A673 (cell line): ENCODE measurements at regions not wholly inside any gene's neighbourhood (a gene's known extent, or its start where the extent isn't known, plus 50 kb on each side); places are given as distances from the start of the nearest gene placed in this dataset.

Experiments used
- BruUV-seq: library from RNA; stranded (reverse); fragments of 400-500 nt; replicated peaks from 2 replicates; lab custom pipeline; 2021; lab: Mats Ljungman, UMichigan
- CTCF ChIA-PET: fragments of 300-600 bp; sonication (Branson Sonifier 250); formaldehyde crosslinking; loops from one replicate; lab custom pipeline; 2022; ENCODE audit warnings: antibody characterized with exemption; lab: Charles Lee
- POLR2A ChIA-PET: fragments of 300-600 bp; sonication (Branson Sonifier 250); formaldehyde crosslinking; loops from one replicate; lab custom pipeline; 2022; ENCODE audit warnings: antibody characterized with exemption; ENCODE audit not compliant: low non-redundant PET; lab: Charles Lee
- DNase-seq: peaks from one replicate; pipeline ENCODE4 v3.0.0-alpha.2; 2015; ENCODE audit warnings: low spot score
- H3K27ac ChIP-seq: fragments of 200-600 bp; sonication (generic); 2 replicates; pipeline ENCODE4 v1.5.1; 2016; ENCODE audit warnings: mixed run types, low read depth, mild to moderate bottlenecking, mixed read lengths, antibody characterized with exemption, low read length; ENCODE audit not compliant: poor library complexity, severe bottlenecking
- H3K27me3 ChIP-seq: fragments of 200-600 bp; sonication (generic); replicated peaks from 2 replicates; pipeline ENCODE4 v1.6.1; 2017; ENCODE audit warnings: mixed run types, low read depth, mild to moderate bottlenecking, mixed read lengths, antibody characterized with exemption, low read length; ENCODE audit not compliant: insufficient read depth, poor library complexity
- H3K36me3 ChIP-seq: fragments of 200-600 bp; sonication (generic); 2 replicates; pipeline ENCODE4 v1.6.1; 2016; ENCODE audit warnings: mixed run types, mild to moderate bottlenecking, mixed read lengths, antibody characterized with exemption, low read length; ENCODE audit not compliant: insufficient read depth, poor library complexity, severe bottlenecking
- H3K4me1 ChIP-seq: fragments of 200-600 bp; sonication (generic); 2 replicates; pipeline ENCODE4 v1.6.1; 2017; ENCODE audit warnings: mixed run types, mild to moderate bottlenecking, mixed read lengths, antibody characterized with exemption, low read length; ENCODE audit not compliant: insufficient read depth, poor library complexity, severe bottlenecking
- H3K4me3 ChIP-seq: fragments of 200-600 bp; sonication (generic); 2 replicates; pipeline ENCODE4 v1.5.1; 2016; ENCODE audit warnings: low read depth, mixed run types, mild to moderate bottlenecking, mixed read lengths, low read length; ENCODE audit not compliant: poor library complexity, severe bottlenecking
- H3K9me3 ChIP-seq: fragments of 200-600 bp; sonication (generic); 2 replicates; pipeline ENCODE4 v1.6.1; 2016; ENCODE audit warnings: mixed run types, low read depth, mild to moderate bottlenecking, mixed read lengths, antibody characterized with exemption, low read length; ENCODE audit not compliant: poor library complexity, severe bottlenecking
- EZH2 ChIP-seq: fragments of 200-600 bp; sonication (generic); IDR thresholded peaks from 2 replicates; pipeline ENCODE4 v1.6.1; 2017; ENCODE audit warnings: borderline replicate concordance, low read depth, mild to moderate bottlenecking, mixed read lengths, antibody characterized with exemption, low read length; ENCODE audit not compliant: poor library complexity, severe bottlenecking
- intact Hi-C: fragments of 100-400 bp; cut with micrococcal nuclease; formaldehyde crosslinking; loops from one replicate; pipeline ENCODE4 v1.10.0; 2022; ENCODE audit not compliant: unreplicated experiment
- TF ChIP-seq, protein P1 (sequence below): fragments of 300-800, 200-600 bp; sonication (generic); conservative IDR thresholded peaks from 2 replicates; pipeline ENCODE4 v1.5.1; 2017; ENCODE audit warnings: low read depth, mild to moderate bottlenecking, antibody characterized with exemption, low read length, moderate library complexity, mixed read lengths

DNA sequence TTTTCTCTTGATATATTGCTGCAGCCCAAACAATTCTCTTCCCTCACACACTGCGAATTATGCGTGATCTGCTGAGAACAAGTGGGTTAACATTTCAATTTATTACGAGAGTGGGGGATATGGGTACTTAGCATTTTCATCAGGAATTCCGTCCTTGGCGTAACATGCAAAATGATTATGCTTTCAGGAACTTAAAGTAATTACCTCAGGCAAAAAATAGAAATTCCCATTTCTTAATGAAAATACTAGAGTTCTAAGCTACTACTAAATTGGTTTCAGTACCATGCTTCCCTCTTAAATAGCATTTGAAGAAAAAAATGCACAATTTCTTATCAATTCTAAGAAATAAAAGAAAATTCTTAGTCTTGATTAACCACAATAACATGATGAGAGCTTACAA, 213.5 kb downstream of the GPAM start:
- Histone ChIP-seq H3K9me3 (no peaks in the 10 kb centered on the region), H3K4me3 (no peak overlapping the region), H3K36me3 (no peaks in the 10 kb centered on the region), H3K4me1 (no peaks in the 10 kb centered on the region), H3K27me3 (peaks cover 17% of the 10 kb centered on the region), H3K27ac (no peak overlapping the region)
- intact Hi-C loops: no loop called here
- no TSS peak for BruUV-seq
- CTCF ChIA-PET: no interaction called here
- TF ChIP-seq EZH2: no peak
- TF ChIP-seq, protein P1, sequence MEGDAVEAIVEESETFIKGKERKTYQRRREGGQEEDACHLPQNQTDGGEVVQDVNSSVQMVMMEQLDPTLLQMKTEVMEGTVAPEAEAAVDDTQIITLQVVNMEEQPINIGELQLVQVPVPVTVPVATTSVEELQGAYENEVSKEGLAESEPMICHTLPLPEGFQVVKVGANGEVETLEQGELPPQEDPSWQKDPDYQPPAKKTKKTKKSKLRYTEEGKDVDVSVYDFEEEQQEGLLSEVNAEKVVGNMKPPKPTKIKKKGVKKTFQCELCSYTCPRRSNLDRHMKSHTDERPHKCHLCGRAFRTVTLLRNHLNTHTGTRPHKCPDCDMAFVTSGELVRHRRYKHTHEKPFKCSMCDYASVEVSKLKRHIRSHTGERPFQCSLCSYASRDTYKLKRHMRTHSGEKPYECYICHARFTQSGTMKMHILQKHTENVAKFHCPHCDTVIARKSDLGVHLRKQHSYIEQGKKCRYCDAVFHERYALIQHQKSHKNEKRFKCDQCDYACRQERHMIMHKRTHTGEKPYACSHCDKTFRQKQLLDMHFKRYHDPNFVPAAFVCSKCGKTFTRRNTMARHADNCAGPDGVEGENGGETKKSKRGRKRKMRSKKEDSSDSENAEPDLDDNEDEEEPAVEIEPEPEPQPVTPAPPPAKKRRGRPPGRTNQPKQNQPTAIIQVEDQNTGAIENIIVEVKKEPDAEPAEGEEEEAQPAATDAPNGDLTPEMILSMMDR: no peak
- POLR2A ChIA-PET: no interaction called here
- no peak for DNase-seq

DNA sequence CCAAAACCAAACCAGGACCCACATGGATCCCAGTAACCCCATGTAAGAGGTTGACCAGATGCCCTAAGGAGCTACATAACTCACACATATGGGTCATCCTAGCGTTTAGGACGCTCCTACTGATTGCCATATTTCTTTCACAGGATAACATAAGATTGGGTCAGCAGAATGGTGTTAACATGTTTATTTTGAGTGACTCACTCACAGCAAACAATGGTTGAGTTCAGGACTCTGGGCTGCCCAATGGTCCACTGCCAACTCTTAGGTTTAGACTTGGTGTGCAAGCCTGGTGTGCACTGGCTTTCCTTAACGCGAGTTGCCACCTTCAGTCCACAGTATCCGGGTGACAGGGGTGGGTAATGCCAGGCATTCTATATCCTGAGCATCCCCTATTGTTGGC, 211.5 kb downstream of the GPAM start:
- no peak for DNase-seq
- BruUV-seq: no TSS peak
- ChIA-PET CTCF (no interaction called here), POLR2A (no interaction called here)
- Histone ChIP-seq H3K4me3 (no peak overlapping the region), H3K9me3 (no peaks in the 10 kb centered on the region), H3K36me3 (no peaks in the 10 kb centered on the region), H3K27me3 (peaks cover 22% of the 10 kb centered on the region), H3K27ac (no peak overlapping the region), H3K4me1 (no peaks in the 10 kb centered on the region)
- TF ChIP-seq, protein P1: no peak
- no peak for TF ChIP-seq EZH2
- intact Hi-C loops: no loop called here

DNA sequence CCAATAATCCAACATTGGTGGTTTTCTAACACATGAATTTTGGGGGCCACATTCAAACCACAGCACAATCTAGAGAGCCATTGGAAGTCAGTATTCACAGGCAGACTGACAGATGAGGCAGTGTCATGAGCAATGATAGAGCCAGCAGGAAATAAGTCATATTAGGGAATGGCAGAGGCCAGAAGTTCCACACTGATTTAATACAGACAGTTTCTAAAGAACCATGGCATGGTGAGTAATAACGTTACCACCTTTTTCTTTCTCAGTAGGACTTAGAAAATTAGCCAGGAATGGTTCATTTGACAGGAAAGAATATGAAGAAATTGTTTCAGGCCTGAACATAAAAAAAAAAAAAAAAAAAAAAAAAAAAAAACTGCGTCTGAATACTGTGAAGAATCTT, 210.3 kb downstream of the GPAM start:
- DNase-seq: no peak
- Histone ChIP-seq H3K4me1 (no peaks in the 10 kb centered on the region), H3K9me3 (no peaks in the 10 kb centered on the region), H3K27ac (no peak overlapping the region), H3K4me3 (no peak overlapping the region), H3K36me3 (no peaks in the 10 kb centered on the region), H3K27me3 (peaks cover 29% of the 10 kb centered on the region)
- POLR2A ChIA-PET: no interaction called here
- intact Hi-C loops: no loop called here
- no TSS peak for BruUV-seq
- CTCF ChIA-PET: no interaction called here
- TF ChIP-seq, protein P1: no peak
- TF ChIP-seq EZH2: no peak
